ENCODE measurements at regions not wholly inside any gene's neighbourhood (a gene's known extent, or its start where the extent isn't known, plus 50 kb on each side); places are given as distances from the start of the nearest gene placed in this dataset.
"Not testable (repeated sequence)": the region's sequence is repeated elsewhere in the genome, so short reads cannot be mapped to it uniquely, and the experiment has no call there.

GRCh38 chr1:148679050-148679786, 69.4 kb upstream of the NUDT4B start:
- DNase-seq (ENCODE audit: insufficient read length, low spot score): not testable (repeated sequence)

GRCh38 chr1:148679787-148680326, 68.7 kb upstream of the NUDT4B start:
- FAIRE-seq; DNase-seq (ENCODE audit: insufficient read length, low spot score): not testable (repeated sequence)

More at GRCh38 chr1:148679050-148679786, 69.4 kb upstream of the NUDT4B start:
- TF ChIP-seq POLR2A (IDR thresholded peaks at IDR 0.05; ENCODE audit: low read depth, low read length): peak; percentile 9; the same call in 1 of the 2 replicates
- FAIRE-seq: not testable (repeated sequence)

- not testable (repeated sequence) for DNase-seq (ENCODE audit: insufficient read length, low spot score); FAIRE-seq
These were observed 61.8 kb upstream of the NUDT4B start for GRCh38 chr1:148686735-148687134.

- not testable (repeated sequence) for FAIRE-seq
These were observed 61.2 kb upstream of the NUDT4B start for GRCh38 chr1:148687376-148687775.

More at GRCh38 chr1:148687376-148687775, 61.2 kb upstream of the NUDT4B start:
- not testable (repeated sequence) for DNase-seq (ENCODE audit: insufficient read length, low spot score)

Data from H54 (cell line).